NB4 (cell line): ENCODE measurements at regions not wholly inside any gene's neighbourhood (a gene's known extent, or its start where the extent isn't known, plus 50 kb on each side); places are given as distances from the start of the nearest gene placed in this dataset.

ENCODE experiments used
- DNase-seq: peaks from one replicate; pipeline ENCODE4 v3.0.0; 2010; ENCODE audit warnings: low read depth
- H3K4me3 ChIP-seq: one replicate; pipeline ENCODE4 v1.5.1; 2011; ENCODE audit warnings: mild to moderate bottlenecking, low read depth, low read length, moderate library complexity
- MAX ChIP-seq: IDR thresholded peaks from 2 replicates; pipeline ENCODE4 v1.6.1; 2011; ENCODE audit warnings: low read depth, low read length
- MYC ChIP-seq: IDR thresholded peaks from 2 replicates; pipeline ENCODE4 v1.6.1; 2011; ENCODE audit warnings: low read depth, low read length
- POLR2A ChIP-seq: IDR thresholded peaks from 2 replicates; pipeline ENCODE4 v1.6.1; 2011; ENCODE audit warnings: mild to moderate bottlenecking; ENCODE audit not compliant: insufficient read length; ENCODE audit errors: extremely low read depth
- TF ChIP-seq, protein P1 (sequence below): IDR thresholded peaks from one replicate; pipeline ENCODE4 v1.5.1; 2012; ENCODE audit warnings: low read depth, low read length

DNA sequence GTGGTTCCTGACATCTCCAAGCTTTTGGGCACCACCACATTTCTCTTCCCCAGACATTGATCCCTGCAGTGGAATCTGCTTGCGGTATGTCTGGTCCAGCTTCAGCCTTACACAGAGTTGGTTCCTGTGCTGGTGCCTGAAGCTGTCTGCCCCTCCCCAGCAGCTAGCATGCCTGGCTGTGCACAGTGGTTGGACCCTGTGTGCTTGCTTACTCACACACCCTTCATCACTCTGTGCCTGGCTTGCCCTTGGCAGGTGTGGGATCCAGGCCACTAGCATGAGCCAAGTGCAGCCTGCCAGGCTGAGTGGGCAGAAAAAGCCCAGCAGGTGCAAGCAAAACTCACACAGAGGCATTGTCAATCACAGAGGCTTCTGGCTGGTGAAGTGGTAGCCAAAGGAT, 473.8 kb downstream of the ACTRT1 start:
- TF ChIP-seq POLR2A (no peak), MAX (no peak), MYC (no peak)
- TF ChIP-seq, protein P1, sequence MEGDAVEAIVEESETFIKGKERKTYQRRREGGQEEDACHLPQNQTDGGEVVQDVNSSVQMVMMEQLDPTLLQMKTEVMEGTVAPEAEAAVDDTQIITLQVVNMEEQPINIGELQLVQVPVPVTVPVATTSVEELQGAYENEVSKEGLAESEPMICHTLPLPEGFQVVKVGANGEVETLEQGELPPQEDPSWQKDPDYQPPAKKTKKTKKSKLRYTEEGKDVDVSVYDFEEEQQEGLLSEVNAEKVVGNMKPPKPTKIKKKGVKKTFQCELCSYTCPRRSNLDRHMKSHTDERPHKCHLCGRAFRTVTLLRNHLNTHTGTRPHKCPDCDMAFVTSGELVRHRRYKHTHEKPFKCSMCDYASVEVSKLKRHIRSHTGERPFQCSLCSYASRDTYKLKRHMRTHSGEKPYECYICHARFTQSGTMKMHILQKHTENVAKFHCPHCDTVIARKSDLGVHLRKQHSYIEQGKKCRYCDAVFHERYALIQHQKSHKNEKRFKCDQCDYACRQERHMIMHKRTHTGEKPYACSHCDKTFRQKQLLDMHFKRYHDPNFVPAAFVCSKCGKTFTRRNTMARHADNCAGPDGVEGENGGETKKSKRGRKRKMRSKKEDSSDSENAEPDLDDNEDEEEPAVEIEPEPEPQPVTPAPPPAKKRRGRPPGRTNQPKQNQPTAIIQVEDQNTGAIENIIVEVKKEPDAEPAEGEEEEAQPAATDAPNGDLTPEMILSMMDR = no peak
- DNase-seq = no peak
- no peak overlapping the region for H3K4me3 ChIP-seq

DNA sequence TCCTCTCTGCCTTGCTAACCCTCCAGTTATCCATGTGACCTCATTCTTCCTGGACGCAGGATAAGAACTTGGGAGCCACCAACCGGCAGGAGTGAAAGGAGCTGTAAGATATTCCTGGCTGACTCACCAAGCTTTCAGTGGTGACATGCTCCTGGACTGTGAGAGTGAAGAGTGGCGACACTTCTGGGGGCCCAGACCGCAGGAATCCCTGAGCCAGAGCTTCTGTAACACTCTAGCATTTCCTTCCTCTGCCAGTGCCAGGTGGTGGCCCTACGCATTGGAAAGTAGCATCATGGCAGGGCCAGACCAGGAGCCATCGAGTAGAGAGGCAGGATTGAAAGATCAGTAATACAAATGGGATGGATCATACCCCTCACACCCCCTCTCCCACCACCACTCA, 474.3 kb downstream of the ACTRT1 start:
- no peak overlapping the region for H3K4me3 ChIP-seq
- TF ChIP-seq POLR2A = no peak
- no peak for TF ChIP-seq MAX
- TF ChIP-seq MYC = no peak
- TF ChIP-seq, protein P1 = no peak
- no peak for DNase-seq

GRCh38 chrX:127574829-127575228, 477.4 kb downstream of the ACTRT1 start:
- TF ChIP-seq, protein P1 = no peak
- TF ChIP-seq MYC (no peak), MAX (no peak), POLR2A (no peak)
- H3K4me3 ChIP-seq = no peak overlapping the region
- no peak for DNase-seq

- no peak for DNase-seq
- TF ChIP-seq POLR2A (no peak), MYC (no peak), MAX (no peak)
- TF ChIP-seq, protein P1 = no peak
- no peak overlapping the region for H3K4me3 ChIP-seq
These were observed 479.7 kb downstream of the ACTRT1 start for GRCh38 chrX:127572471-127572870.

- no peak overlapping the region for H3K4me3 ChIP-seq
- TF ChIP-seq MAX (no peak), POLR2A (no peak), MYC (no peak)
- TF ChIP-seq, protein P1 = no peak
- DNase-seq = peak; percentile 1
These were observed 480.4 kb downstream of the ACTRT1 start for GRCh38 chrX:127571834-127572233.

DNA sequence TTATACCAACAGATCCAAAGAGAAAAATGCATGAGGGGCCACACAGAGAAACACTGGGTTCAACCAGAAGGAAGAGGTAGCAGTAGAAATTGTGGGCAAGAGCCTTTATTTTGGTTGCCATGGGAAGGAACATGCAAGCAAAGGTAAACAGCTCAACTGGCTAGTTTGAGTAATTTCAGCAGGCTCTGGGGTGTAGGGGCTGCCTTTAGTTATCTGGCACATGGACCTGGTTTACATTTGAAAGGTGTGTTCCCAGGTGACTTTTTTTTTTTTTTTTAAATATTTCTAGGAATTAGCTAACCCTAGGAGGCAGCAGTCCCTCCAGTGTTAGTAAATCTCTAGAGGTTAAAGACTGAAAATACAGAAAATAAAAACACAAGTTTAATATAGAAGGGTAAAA, 481.9 kb downstream of the ACTRT1 start:
- no peak overlapping the region for H3K4me3 ChIP-seq
- TF ChIP-seq, protein P1 = no peak
- no peak for TF ChIP-seq POLR2A
- no peak for TF ChIP-seq MYC
- no peak for TF ChIP-seq MAX
- no peak for DNase-seq
